Type B pancreatic cell (in vitro differentiated cells): ENCODE measurements at regions not wholly inside any gene's neighbourhood (a gene's known extent, or its start where the extent isn't known, plus 50 kb on each side); places are given as distances from the start of the nearest gene placed in this dataset.
A peak's percentile ranks its signal among the peaks of the same experiment; 100 is the strongest.

Experiments
- DNase-seq: peaks from one replicate; pipeline ENCODE4 v3.0.0; 2021; ENCODE audit warnings: mixed read lengths; ENCODE audit not compliant: unreplicated experiment; ENCODE audit errors: extremely low spot score
- H3K27ac Mint-ChIP-seq: 2 replicates; pipeline ENCODE4 v1.8.0; 2021; ENCODE audit warnings: mild to moderate bottlenecking, mixed read lengths
- H3K27me3 Mint-ChIP-seq: 2 replicates; pipeline ENCODE4 v1.8.0; 2021; ENCODE audit warnings: mixed read lengths
- H3K36me3 Mint-ChIP-seq: 2 replicates; pipeline ENCODE4 v1.8.0; 2021; ENCODE audit warnings: mixed read lengths
- H3K4me1 Mint-ChIP-seq: one replicate; pipeline ENCODE4 v1.8.0; 2021; ENCODE audit warnings: mixed read lengths; ENCODE audit not compliant: unreplicated experiment
- H3K4me3 Mint-ChIP-seq: 2 replicates; pipeline ENCODE4 v1.8.0; 2021; ENCODE audit warnings: mild to moderate bottlenecking, mixed read lengths
- H3K9me3 Mint-ChIP-seq: 2 replicates; pipeline ENCODE4 v1.8.0; 2021; ENCODE audit warnings: mixed read lengths
- TF ChIP-seq, protein P1 (sequence below): fragments of 200-600 bp; sonication (generic); conservative IDR thresholded peaks from 2 replicates; pipeline ENCODE4 v1.5.0; 2021; ENCODE audit warnings: antibody characterized with exemption, mild to moderate bottlenecking

DNA sequence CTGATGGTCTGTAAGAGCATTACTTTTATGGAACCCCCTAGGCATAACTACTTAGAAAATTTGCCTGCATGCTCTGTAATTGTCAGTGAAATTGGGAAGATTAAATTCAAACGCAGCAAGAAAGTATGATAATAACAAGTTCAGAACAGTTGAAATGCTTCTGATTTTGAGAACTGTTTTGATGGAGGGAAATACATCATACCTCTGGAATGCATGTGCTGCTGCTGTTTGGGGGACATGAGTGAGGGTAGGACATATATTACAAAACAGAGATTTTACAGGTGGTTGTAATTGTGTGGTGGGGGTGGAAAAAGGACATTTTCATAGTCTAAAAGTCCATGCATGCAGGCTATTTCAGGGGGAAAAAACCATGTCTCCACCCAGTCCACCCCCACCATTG is 135.0 kb upstream of the DPH6 start:
- H3K4me3 Mint-ChIP-seq, result no peak overlapping the region
- H3K9me3 Mint-ChIP-seq, result no peaks in the 10 kb centered on the region
- no peak overlapping the region for H3K27ac Mint-ChIP-seq
- no peak for DNase-seq
- TF ChIP-seq, protein P1, sequence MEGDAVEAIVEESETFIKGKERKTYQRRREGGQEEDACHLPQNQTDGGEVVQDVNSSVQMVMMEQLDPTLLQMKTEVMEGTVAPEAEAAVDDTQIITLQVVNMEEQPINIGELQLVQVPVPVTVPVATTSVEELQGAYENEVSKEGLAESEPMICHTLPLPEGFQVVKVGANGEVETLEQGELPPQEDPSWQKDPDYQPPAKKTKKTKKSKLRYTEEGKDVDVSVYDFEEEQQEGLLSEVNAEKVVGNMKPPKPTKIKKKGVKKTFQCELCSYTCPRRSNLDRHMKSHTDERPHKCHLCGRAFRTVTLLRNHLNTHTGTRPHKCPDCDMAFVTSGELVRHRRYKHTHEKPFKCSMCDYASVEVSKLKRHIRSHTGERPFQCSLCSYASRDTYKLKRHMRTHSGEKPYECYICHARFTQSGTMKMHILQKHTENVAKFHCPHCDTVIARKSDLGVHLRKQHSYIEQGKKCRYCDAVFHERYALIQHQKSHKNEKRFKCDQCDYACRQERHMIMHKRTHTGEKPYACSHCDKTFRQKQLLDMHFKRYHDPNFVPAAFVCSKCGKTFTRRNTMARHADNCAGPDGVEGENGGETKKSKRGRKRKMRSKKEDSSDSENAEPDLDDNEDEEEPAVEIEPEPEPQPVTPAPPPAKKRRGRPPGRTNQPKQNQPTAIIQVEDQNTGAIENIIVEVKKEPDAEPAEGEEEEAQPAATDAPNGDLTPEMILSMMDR, result no peak
- no peaks in the 10 kb centered on the region for H3K36me3 Mint-ChIP-seq
- peaks cover 39% of the 10 kb centered on the region for H3K4me1 Mint-ChIP-seq
- H3K27me3 Mint-ChIP-seq, result no peaks in the 10 kb centered on the region

DNA sequence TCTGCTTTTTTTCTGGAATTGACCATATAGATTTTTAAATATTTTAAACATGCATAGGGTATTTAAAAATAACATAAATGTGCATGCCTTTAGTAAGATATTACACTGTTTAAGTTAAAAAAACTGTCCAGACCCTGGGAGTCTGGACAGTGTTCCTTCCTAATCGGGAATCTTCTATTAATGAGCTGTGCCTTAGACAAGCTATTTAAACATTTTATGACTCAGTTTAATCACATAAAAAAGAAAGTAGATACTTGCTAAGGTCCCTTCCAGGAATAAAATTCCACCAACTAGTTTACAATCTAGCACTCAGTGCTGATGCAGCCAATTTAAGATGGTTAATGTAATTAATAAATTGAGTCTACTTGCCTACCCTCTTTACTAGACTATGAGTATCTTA is 140.4 kb upstream of the DPH6 start:
- no peaks in the 10 kb centered on the region for H3K36me3 Mint-ChIP-seq
- peaks cover 23% of the 10 kb centered on the region for H3K4me1 Mint-ChIP-seq
- no peak overlapping the region for H3K27ac Mint-ChIP-seq
- H3K9me3 Mint-ChIP-seq, result no peaks in the 10 kb centered on the region
- TF ChIP-seq, protein P1, result no peak
- H3K4me3 Mint-ChIP-seq, result no peak overlapping the region
- H3K27me3 Mint-ChIP-seq, result no peaks in the 10 kb centered on the region
- no peak for DNase-seq

DNA sequence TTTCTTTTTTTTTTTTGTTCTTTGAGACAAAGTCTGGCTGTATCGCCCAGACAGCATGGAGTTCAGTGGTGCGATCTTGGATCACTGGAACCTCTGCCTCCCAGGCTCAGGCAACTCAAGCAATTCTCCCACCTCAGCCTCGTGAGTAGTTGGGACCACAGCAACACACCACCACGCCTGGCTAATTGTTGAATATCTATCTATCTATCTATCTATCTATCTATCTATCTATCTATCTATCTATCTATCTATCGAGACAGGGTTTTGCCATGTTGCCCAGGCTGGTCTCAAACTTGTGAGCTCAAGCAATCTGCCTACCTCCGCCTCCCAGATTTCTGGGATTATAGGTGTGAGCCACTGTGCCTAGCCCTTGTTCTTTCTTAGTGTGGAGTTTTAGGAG is 143.3 kb upstream of the DPH6 start:
- H3K27ac Mint-ChIP-seq, result no peak overlapping the region

DNA sequence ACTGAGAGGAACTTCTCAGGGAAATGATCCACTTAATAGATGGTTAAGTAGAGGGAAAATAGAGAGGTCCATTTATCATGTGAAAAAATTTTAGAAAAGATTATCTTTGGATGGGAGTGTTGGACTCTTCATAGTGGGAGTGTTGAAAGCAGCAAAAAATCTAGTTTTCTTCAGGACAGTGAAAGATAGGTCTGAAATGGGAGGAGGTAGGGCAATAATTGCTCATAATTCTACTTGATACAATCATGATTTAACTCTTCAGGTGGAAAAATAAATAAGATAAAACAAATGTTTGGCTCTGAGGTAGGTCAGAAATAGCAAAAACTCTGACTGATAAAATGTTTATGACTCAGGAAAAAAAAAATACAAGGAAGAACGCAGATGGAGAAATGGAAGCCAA is 144.1 kb upstream of the DPH6 start:
- Mint-ChIP-seq H3K4me3 (no peak overlapping the region), H3K36me3 (no peaks in the 10 kb centered on the region), H3K27me3 (no peaks in the 10 kb centered on the region), H3K9me3 (no peaks in the 10 kb centered on the region), H3K4me1 (peaks cover 39% of the 10 kb centered on the region), H3K27ac (peak overlapping the region; percentile 3)
- DNase-seq, result no peak
- TF ChIP-seq, protein P1, result no peak

More for the DNA sequence above, 143.3 kb upstream of the DPH6 start:
- Mint-ChIP-seq H3K27me3 (no peaks in the 10 kb centered on the region), H3K4me3 (no peak overlapping the region), H3K36me3 (no peaks in the 10 kb centered on the region), H3K9me3 (no peaks in the 10 kb centered on the region), H3K4me1 (peaks cover 39% of the 10 kb centered on the region)
- TF ChIP-seq, protein P1, result no peak
- no peak for DNase-seq

DNA sequence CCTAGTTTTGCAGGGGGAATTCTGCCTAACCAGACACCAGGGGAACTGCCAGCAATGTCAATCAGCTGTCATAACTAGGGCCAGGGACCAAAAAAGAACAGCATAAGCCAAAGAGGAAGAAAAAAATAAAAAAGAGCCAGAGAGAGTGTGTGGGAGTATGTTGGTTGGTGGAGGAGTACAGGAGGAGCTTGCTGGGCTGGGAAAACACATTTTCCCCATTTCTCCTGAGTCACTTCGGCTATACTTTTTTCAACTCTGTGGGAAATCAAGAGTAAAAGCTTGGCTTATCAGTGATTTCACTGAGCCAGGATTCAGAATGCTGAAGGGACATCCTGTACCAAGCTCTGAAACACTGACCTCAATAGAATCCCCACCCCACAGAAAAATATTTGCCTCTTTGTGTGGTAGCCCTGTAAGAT is 144.7 kb upstream of the DPH6 start:
- H3K27me3 Mint-ChIP-seq, result no peaks in the 10 kb centered on the region
- no peak for DNase-seq
- no peak overlapping the region for H3K4me3 Mint-ChIP-seq
- TF ChIP-seq, protein P1, result no peak
- H3K36me3 Mint-ChIP-seq, result no peaks in the 10 kb centered on the region
- H3K9me3 Mint-ChIP-seq, result no peaks in the 10 kb centered on the region
- peaks cover 35% of the 10 kb centered on the region for H3K4me1 Mint-ChIP-seq
- peak overlapping the region; percentile 3 for H3K27ac Mint-ChIP-seq

DNA sequence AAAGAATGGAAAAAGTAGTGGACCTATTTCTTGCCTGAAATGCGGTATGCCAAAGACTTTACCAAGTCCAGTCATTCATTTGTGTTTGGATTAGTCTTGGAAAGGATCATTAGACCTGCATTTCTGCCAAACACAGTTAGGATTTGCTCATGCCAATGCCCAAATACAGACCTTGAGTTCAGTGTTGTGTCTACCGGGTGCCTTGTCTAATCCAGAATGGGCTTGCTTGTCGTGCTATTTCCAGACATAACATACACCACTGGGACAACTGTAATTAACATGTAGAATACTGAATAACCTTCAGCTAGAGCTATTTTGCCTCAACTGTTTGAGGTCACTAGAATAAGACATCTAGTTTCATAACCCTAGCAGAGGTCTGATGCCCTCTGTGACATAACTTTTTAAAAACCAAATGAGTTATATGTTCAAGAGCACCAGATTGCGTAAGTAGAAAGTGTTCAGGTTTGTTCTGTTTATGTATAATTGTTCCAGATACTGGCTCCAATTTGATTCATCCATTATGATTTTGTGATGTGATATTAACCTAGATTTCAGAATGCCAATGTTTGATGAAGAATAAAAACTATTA is 145.3 kb upstream of the DPH6 start:
- peaks cover 31% of the 10 kb centered on the region for H3K4me1 Mint-ChIP-seq
- no peaks in the 10 kb centered on the region for H3K27me3 Mint-ChIP-seq
- TF ChIP-seq, protein P1, result no peak
- no peak overlapping the region for H3K27ac Mint-ChIP-seq
- H3K4me3 Mint-ChIP-seq, result no peak overlapping the region
- no peaks in the 10 kb centered on the region for H3K36me3 Mint-ChIP-seq
- H3K9me3 Mint-ChIP-seq, result no peaks in the 10 kb centered on the region
- no peak for DNase-seq
